Activated CD4-positive, alpha-beta memory T cell treated with anti-CD3 and anti-CD28 coated beads, Interleukin-2, amount 10 ng/mL, durations not matched to agents 7 days and 5 days (primary cell): ENCODE measurements at regions not wholly inside any gene's neighbourhood (a gene's known extent, or its start where the extent isn't known, plus 50 kb on each side); places are given as distances from the start of the nearest gene placed in this dataset.

ENCODE experiments used
- CTCF ChIA-PET: fragments of 350-600 bp; sonication (Branson Sonifier 250); formaldehyde crosslinking; loops from one replicate; lab custom pipeline; 2021; ENCODE audit warnings: antibody characterized with exemption, inconsistent platforms; lab: Charles Lee
- POLR2A ChIA-PET: fragments of 350-600 bp; sonication (Branson Sonifier 250); formaldehyde crosslinking; loops from one replicate; lab custom pipeline; 2021; ENCODE audit warnings: antibody characterized with exemption; lab: Charles Lee
- DNase-seq: peaks from one replicate; pipeline ENCODE4 v3.0.0-alpha.2; 2020
- H3K27ac Mint-ChIP-seq: one replicate; pipeline ENCODE4 v1.8.0; 2021; ENCODE audit warnings: mild to moderate bottlenecking, mixed read lengths
- H3K27me3 Mint-ChIP-seq: one replicate; pipeline ENCODE4 v1.8.0; 2021; ENCODE audit warnings: mixed read lengths
- H3K36me3 Mint-ChIP-seq: one replicate; pipeline ENCODE4 v1.8.0; 2021; ENCODE audit warnings: low read depth, mixed read lengths
- H3K4me1 Mint-ChIP-seq: one replicate; pipeline ENCODE4 v1.8.0; 2021; ENCODE audit warnings: mixed read lengths
- H3K4me3 Mint-ChIP-seq: one replicate; pipeline ENCODE4 v1.8.0; 2021; ENCODE audit warnings: mild to moderate bottlenecking, mixed read lengths
- H3K9me3 Mint-ChIP-seq: one replicate; pipeline ENCODE4 v1.8.0; 2021; ENCODE audit warnings: mixed read lengths

DNA sequence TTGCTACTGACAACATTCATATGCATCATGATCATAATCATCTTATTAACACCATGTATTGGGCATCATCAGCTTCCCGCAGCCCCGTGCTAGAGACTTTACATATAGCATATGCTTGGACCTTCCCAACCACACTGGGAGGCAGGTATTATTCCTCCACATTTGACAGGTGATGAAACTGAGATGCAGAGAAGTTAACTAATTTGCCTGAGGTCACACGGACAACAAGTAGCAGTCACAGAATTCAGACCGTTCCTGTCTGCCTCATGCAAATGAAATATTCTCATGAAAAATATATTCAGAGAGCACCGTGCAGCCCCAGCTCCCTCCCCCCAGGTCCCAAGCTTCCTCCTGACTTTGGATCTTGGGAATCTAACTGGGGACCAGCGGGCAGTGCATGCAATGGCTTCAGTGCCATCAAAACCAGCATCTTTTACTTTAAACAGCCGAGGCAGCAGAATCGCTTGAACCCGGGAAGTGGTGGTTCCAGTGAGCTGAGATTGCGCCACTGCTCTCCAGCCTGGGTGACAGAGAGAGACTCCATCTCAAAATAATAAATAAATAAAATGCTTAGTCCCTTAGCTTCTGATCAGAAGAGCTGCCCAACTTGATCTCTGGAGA lies 112.2 kb upstream of the GPR26 start:
- Mint-ChIP-seq H3K9me3 (no peaks in the 10 kb centered on the region), H3K27ac (no peak overlapping the region), H3K27me3 (no peaks in the 10 kb centered on the region), H3K4me3 (no peak overlapping the region), H3K4me1 (no peaks in the 10 kb centered on the region), H3K36me3 (no peaks in the 10 kb centered on the region)
- POLR2A ChIA-PET: no interaction called here
- CTCF ChIA-PET: no interaction called here
- DNase-seq: no peak

DNA sequence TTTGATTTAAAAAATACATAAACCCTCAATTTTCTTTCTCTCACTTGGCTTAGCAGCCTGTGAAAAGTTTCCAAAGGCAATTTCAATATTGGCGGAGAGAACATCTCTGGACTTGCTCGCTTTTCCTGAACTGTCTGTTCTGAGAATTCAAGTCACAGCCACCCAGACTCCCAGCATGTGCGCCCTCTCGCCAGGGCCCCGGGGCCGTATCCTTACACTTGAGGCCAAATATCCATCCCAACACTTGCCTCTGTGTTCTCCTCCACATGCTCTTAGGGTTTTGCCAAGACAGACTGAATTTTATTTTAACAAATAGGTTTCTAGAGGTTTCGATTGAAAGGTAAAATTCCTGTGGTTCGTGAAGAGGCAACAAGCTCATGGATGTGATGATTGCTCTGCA lies 111.5 kb upstream of the GPR26 start:
- Mint-ChIP-seq H3K27me3 (peaks cover 2% of the 10 kb centered on the region), H3K36me3 (no peaks in the 10 kb centered on the region), H3K27ac (no peak overlapping the region), H3K9me3 (no peaks in the 10 kb centered on the region), H3K4me1 (no peaks in the 10 kb centered on the region), H3K4me3 (no peak overlapping the region)
- DNase-seq: no peak
- CTCF ChIA-PET: interaction anchor here (1.0 kb wide), 1 partner anchor 13 kb away, joined by 3 read pairs; no protein-coding TSS in a partner anchor
- POLR2A ChIA-PET: no interaction called here

DNA sequence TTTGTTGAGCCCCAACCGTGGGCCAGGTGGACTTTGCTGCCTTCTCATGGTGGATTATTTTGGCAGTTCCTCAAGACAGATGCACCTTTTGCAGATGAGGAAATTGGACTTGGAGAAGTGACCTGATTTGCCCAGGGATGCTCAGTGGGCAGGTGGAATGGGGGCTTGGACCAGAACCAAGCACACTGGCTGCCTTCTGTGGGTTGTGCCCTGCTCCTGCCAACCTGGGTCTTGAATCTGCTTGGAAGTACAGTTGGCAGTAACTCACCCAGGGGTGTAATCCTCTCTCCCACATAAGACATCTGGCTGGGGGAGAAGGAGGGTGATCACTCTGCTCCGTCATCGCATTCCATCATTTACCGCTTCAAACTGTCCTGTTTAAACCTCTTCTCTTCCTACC lies 110.5 kb upstream of the GPR26 start:
- Mint-ChIP-seq H3K9me3 (no peaks in the 10 kb centered on the region), H3K4me1 (no peaks in the 10 kb centered on the region), H3K36me3 (no peaks in the 10 kb centered on the region), H3K27ac (no peak overlapping the region), H3K27me3 (peaks cover 2% of the 10 kb centered on the region), H3K4me3 (no peak overlapping the region)
- POLR2A ChIA-PET: no interaction called here
- CTCF ChIA-PET: interaction anchor here (1.0 kb wide), 1 partner anchor 14 kb away, joined by 3 read pairs; no protein-coding TSS in a partner anchor
- DNase-seq: no peak

DNA sequence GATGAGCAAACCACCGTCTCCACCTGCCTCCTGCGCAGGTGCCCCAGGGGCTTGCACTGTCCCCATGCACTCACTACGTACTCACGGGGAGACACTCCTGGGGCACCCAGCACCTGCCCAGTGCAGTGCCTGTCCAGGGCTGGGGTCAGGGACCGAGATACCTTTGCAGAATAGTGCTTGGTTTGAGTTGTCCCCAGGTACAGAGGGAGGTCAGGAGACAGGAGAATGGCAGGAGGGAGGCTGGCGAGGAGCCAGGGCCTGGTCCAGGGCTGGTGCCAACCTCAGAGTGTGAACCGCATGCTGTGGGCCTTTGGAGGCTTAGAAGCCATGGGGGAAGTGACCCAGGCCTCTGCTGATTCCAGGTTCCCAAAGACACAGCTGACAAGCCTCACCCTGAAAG lies 110.1 kb upstream of the GPR26 start:
- DNase-seq: no peak
- no peaks in the 10 kb centered on the region for H3K36me3 Mint-ChIP-seq
- H3K4me1 Mint-ChIP-seq: no peaks in the 10 kb centered on the region
- no peak overlapping the region for H3K27ac Mint-ChIP-seq
- peaks cover 2% of the 10 kb centered on the region for H3K27me3 Mint-ChIP-seq
- no peak overlapping the region for H3K4me3 Mint-ChIP-seq
- CTCF ChIA-PET: no interaction called here
- H3K9me3 Mint-ChIP-seq: no peaks in the 10 kb centered on the region
- POLR2A ChIA-PET: no interaction called here

DNA sequence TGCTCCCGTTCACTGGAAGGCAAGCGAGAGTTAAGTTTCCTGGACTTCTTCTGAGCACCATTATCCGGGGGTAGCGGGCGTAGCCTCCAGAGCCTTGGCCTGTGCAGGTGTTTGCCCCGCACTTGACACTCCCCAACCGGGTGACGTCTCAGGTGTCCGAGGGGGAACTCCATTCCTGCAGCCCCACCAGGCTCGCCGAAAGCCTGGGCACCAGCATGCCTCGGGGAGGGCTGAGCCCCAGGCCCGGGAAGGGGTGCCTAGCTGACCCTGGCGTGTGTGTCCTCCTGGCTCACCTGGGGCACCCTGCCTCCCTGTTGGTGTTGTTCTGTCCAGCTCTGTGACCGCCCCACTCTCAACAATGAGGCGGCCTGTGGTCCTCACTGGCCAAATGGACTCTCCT lies 109.4 kb upstream of the GPR26 start:
- no peaks in the 10 kb centered on the region for H3K9me3 Mint-ChIP-seq
- H3K27me3 Mint-ChIP-seq: peaks cover 2% of the 10 kb centered on the region
- H3K36me3 Mint-ChIP-seq: no peaks in the 10 kb centered on the region
- no peaks in the 10 kb centered on the region for H3K4me1 Mint-ChIP-seq
- POLR2A ChIA-PET: no interaction called here
- DNase-seq: no peak
- CTCF ChIA-PET: interaction anchor here (2.6 kb wide), 1 partner anchor 513 kb away, joined by 12 read pairs; no protein-coding TSS in a partner anchor
- H3K27ac Mint-ChIP-seq: no peak overlapping the region
- H3K4me3 Mint-ChIP-seq: no peak overlapping the region

DNA sequence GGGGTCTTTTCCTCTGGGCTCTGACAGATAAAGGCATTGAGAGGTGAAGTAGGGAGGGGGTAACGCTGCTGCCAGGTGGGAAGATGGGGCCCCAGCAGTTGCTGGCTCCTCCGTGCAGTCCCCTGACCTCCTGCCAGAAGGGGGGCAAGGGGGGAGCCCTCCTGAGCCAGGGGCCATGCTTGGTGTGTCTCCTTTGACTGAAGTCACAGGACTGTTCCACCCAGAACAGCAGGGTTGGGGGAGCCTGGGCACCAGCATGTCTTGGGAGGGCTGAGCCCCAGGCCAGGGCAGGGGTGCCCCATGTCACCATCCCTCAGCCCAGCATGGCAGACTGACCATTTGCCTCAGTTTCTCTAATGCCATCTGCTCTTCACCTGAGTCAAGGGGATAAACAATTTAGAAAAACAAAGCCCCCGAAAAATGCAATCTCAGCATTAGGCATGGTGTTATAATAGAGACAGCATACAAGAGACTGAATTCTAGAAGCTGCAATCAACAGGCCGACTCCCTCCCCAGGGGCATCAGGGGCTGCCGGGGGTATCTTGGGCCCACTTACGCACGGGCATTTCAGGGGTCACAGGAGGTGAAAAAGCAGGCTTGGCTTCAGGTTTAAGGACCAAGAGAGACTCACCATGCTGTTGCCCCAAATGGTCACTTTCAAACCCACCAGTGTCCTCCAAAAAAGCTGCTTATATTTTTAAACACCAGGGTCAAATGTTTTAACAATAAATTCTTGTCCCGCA lies 108.6 kb upstream of the GPR26 start:
- Mint-ChIP-seq H3K27me3 (peaks cover 2% of the 10 kb centered on the region), H3K36me3 (no peaks in the 10 kb centered on the region), H3K4me3 (no peak overlapping the region), H3K9me3 (no peaks in the 10 kb centered on the region), H3K27ac (no peak overlapping the region), H3K4me1 (no peaks in the 10 kb centered on the region)
- ChIA-PET CTCF (interaction anchor here (1.2 to 2.6 kb wide), 2 partner anchors 424 to 514 kb away, joined by 3 to 12 read pairs; no protein-coding TSS in a partner anchor), POLR2A (no interaction called here)
- no peak for DNase-seq

DNA sequence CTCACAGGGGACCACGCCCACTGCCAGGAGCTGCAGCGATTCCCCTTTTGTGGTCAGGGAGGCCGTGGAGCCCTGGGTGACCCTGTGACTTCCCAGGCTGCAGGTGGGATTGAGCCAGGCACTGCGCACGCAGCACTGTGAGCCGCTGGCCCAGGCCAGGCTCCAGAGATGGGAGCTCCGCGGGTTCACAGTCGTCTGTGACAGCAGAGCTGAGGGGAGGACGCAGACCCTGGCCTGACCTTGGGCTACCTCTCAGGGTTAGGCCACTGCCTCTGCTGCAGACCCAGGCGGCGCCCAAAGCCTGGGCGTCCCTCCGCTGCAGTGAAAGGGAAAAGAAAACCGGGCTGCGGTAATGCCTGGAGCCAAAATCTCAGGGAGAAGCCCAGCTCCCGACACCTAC lies 107.5 kb upstream of the GPR26 start:
- H3K27me3 Mint-ChIP-seq: peaks cover 2% of the 10 kb centered on the region
- H3K9me3 Mint-ChIP-seq: no peaks in the 10 kb centered on the region
- ChIA-PET CTCF (interaction anchor here (0.7 to 2.6 kb wide), 4 partner anchors 344 to 575 kb away, joined by 3 to 12 read pairs (median 3); no protein-coding TSS in a partner anchor), POLR2A (no interaction called here)
- no peaks in the 10 kb centered on the region for H3K4me1 Mint-ChIP-seq
- no peak overlapping the region for H3K4me3 Mint-ChIP-seq
- no peak overlapping the region for H3K27ac Mint-ChIP-seq
- no peaks in the 10 kb centered on the region for H3K36me3 Mint-ChIP-seq
- DNase-seq: peak; percentile 15

DNA sequence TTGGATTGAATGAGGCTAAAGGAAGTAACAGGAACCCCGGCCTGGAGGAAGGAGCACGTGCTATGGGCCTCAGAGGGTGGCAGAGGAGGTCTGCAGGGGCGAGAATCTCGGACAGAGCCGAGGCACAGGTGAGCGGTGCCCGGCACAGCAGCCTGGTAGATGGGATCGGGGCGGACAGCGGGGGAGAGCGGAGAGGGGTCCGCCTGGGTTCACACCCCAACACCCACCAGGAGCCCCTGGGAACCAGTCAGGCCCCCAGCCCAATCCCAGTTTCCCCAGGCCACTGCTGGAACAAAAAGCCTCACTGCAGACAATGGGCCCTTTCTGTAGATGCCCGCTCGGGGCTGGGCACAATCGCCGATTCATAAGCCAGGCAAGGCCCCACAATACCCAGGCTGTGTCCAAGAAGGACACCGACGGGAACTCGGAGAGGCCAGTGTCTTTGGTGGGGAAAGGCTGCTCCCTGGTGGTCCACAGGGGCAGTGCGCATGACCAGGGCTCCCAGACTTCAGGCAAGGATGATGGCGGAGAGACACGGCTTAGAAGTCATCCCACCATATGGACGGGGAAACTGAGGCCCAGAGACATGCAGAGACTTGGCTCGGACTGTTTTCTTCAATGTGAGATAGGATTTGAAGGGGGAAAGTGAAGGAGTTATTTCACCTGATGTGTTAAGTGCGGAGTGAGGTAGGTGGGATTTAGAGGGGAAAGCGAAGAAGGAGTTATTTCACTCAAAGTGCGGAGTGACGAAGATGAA lies 106.9 kb upstream of the GPR26 start:
- H3K27me3 Mint-ChIP-seq: peaks cover 2% of the 10 kb centered on the region
- no peak overlapping the region for H3K27ac Mint-ChIP-seq
- CTCF ChIA-PET: interaction anchor here (0.7 to 2.6 kb wide), 5 partner anchors 344 to 575 kb away, joined by 3 to 12 read pairs (median 3); no protein-coding TSS in a partner anchor
- H3K9me3 Mint-ChIP-seq: no peaks in the 10 kb centered on the region
- no peaks in the 10 kb centered on the region for H3K36me3 Mint-ChIP-seq
- no peaks in the 10 kb centered on the region for H3K4me1 Mint-ChIP-seq
- DNase-seq: peak; percentile 65
- H3K4me3 Mint-ChIP-seq: no peak overlapping the region
- POLR2A ChIA-PET: no interaction called here

DNA sequence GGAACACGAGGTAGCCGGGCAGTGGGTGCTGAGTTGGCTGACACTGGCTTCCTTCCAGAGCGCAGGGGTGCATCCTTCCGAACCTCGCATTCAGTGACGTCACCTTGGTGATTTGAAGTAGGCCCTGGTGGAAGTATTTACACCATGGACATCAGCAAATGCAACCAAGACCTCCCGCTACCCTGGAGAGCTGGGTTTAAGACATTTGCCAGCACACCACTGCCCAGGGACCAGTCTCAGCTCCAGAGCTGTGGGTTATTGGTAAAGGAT lies 106.4 kb upstream of the GPR26 start:
- ChIA-PET POLR2A (no interaction called here), CTCF (interaction anchor here (0.7 to 2.0 kb wide), 3 partner anchors 425 to 539 kb away, joined by 3 to 5 read pairs (median 3); no protein-coding TSS in a partner anchor)
- Mint-ChIP-seq H3K27me3 (peaks cover 2% of the 10 kb centered on the region), H3K4me3 (no peak overlapping the region), H3K9me3 (no peaks in the 10 kb centered on the region), H3K36me3 (no peaks in the 10 kb centered on the region), H3K4me1 (no peaks in the 10 kb centered on the region), H3K27ac (no peak overlapping the region)
- DNase-seq: peak; percentile 11

DNA sequence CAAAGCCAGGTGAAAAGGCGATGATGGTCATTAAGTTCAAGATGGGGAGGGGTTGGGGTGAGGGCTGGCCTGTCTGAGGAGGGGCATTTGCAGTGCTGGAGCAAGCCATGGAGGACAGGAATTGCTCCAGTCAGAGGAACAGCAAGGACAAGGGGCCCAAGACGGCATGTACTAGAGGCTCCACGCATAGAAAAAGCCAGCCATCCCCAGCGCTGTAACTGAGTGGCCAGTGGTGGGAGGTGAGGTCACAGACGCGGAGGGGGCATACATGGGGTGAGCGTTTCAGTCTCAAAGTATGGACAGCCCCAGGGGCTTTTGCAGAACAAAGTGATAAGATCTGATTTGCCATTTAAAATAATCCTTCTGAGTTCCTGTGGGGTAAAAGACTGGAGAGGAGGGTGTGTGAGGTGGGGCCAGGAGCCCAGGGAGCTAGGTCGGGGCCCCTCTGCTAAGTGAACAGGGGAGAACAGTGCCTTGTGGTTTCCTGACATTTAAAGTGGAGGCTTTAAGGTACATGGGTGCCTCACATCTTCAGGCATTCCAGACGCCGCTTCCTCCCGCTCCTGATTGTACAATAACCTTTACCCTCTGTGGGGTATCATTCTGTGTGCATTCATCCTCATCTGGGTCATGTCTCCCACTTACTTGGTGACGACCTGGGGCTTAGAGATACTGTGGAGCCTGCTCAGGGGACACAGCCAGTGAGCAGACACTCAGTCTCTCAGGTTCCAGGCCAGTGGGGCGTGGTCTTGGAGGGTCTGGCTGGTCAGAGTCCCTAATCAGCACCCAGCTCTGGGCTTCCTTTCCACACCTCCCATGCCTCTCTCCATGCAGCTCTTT lies 105.6 kb upstream of the GPR26 start:
- no peaks in the 10 kb centered on the region for H3K36me3 Mint-ChIP-seq
- H3K27me3 Mint-ChIP-seq: peaks cover 2% of the 10 kb centered on the region
- peak; percentile 1 for DNase-seq
- ChIA-PET CTCF (interaction anchor here (0.7 to 2.0 kb wide), 3 partner anchors 426 to 540 kb away, joined by 3 to 5 read pairs (median 3); no protein-coding TSS in a partner anchor), POLR2A (no interaction called here)
- no peaks in the 10 kb centered on the region for H3K4me1 Mint-ChIP-seq
- H3K9me3 Mint-ChIP-seq: no peaks in the 10 kb centered on the region
- no peak overlapping the region for H3K27ac Mint-ChIP-seq
- H3K4me3 Mint-ChIP-seq: no peak overlapping the region

DNA sequence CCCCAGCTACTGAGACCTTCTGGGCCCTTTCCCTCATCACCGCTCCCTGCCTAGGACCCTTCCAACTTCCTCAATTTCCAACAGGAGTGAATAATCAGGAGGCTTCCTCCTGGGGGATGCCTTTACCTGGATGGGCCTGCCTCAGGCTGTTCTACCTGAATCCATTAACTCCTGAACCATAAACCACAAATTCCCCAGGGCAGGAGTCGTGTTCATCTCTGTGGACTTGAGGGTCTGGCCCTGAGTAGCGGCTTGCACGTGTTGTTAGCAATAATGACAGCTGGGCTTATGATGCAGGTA lies 105.1 kb upstream of the GPR26 start:
- peaks cover 2% of the 10 kb centered on the region for H3K27me3 Mint-ChIP-seq
- no peaks in the 10 kb centered on the region for H3K36me3 Mint-ChIP-seq
- ChIA-PET CTCF (interaction anchor here (1.2 to 2.0 kb wide), 2 partner anchors 518 to 540 kb away, joined by 3 to 5 read pairs; no protein-coding TSS in a partner anchor), POLR2A (no interaction called here)
- H3K27ac Mint-ChIP-seq: no peak overlapping the region
- H3K9me3 Mint-ChIP-seq: no peaks in the 10 kb centered on the region
- peak; percentile 11 for DNase-seq
- H3K4me3 Mint-ChIP-seq: no peak overlapping the region
- H3K4me1 Mint-ChIP-seq: no peaks in the 10 kb centered on the region

DNA sequence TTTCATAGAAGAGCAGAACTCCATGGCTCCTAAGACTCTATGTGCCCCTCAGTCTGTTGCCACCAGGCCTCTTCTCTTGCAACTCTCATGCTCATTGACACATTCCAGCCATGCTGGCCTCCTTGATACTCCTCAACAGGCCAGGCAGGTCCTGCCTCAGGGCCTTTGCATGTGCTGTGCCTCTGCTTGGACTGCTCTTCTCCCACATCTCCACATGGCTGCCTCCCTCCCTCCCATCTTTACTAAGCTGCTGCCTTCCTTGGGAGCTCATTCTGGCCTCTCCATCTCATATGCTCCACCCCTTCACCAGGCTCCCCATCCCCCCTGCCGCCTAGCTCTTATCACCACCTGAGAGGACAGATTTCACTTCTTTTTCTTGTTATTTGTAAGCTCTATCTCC lies 103.8 kb upstream of the GPR26 start:
- peaks cover 2% of the 10 kb centered on the region for H3K27me3 Mint-ChIP-seq
- no peak for DNase-seq
- H3K27ac Mint-ChIP-seq: no peak overlapping the region
- H3K36me3 Mint-ChIP-seq: no peaks in the 10 kb centered on the region
- H3K4me3 Mint-ChIP-seq: no peak overlapping the region
- CTCF ChIA-PET: no interaction called here
- POLR2A ChIA-PET: no interaction called here
- no peaks in the 10 kb centered on the region for H3K4me1 Mint-ChIP-seq
- H3K9me3 Mint-ChIP-seq: no peaks in the 10 kb centered on the region
